ENCODE measurements at regions not wholly inside any gene's neighbourhood (a gene's known extent, or its start where the extent isn't known, plus 50 kb on each side); places are given as distances from the start of the nearest gene placed in this dataset.
"Not testable (repeated sequence)": the region's sequence is repeated elsewhere in the genome, so short reads cannot be mapped to it uniquely, and the experiment has no call there.

- no peak for DNase-seq
Measured at GRCh38 chr2:66242099-66242789, 192.7 kb upstream of the MEIS1 start.

GRCh38 chr2:66240286-66240685 lies 194.6 kb upstream of the MEIS1 start:
- no peak for DNase-seq

GRCh38 chr2:66239655-66240054 lies 195.3 kb upstream of the MEIS1 start:
- no peak for DNase-seq

GRCh38 chr2:66237803-66238379 lies 197.0 kb upstream of the MEIS1 start:
- no peak for DNase-seq

GRCh38 chr2:66236816-66237802 lies 197.8 kb upstream of the MEIS1 start:
- no peak for DNase-seq

- no peak for DNase-seq
Measured at GRCh38 chr2:66236067-66236685, 198.7 kb upstream of the MEIS1 start.

GRCh38 chr2:66235428-66235827 lies 199.5 kb upstream of the MEIS1 start:
- DNase-seq = no peak

- DNase-seq = no peak
Measured at GRCh38 chr2:66233981-66234380, 200.9 kb upstream of the MEIS1 start.

- DNase-seq = no peak
Measured at GRCh38 chr2:66228128-66228547, 206.8 kb upstream of the MEIS1 start.

- DNase-seq = no peak
Measured at GRCh38 chr2:66217039-66217585, 217.8 kb upstream of the MEIS1 start.

- no peak for DNase-seq
Measured at GRCh38 chr2:66212749-66213148, 222.2 kb upstream of the MEIS1 start.

GRCh38 chr2:66202586-66202985 lies 232.3 kb upstream of the MEIS1 start:
- DNase-seq = no peak

GRCh38 chr2:66201242-66201641 lies 233.7 kb upstream of the MEIS1 start:
- DNase-seq = no peak

GRCh38 chr2:66198873-66199272 lies 236.1 kb upstream of the MEIS1 start:
- DNase-seq = no peak

- no peak for DNase-seq
Measured at GRCh38 chr2:66192888-66193287, 242.0 kb upstream of the MEIS1 start.

- DNase-seq = no peak
Measured at GRCh38 chr2:66191311-66191710, 243.6 kb upstream of the MEIS1 start.

- DNase-seq = no peak
Measured at GRCh38 chr2:66189553-66189952, 245.4 kb upstream of the MEIS1 start.

GRCh38 chr2:66186537-66186936 lies 248.4 kb upstream of the MEIS1 start:
- no peak for DNase-seq

GRCh38 chr2:66185497-66186054 lies 249.3 kb upstream of the MEIS1 start:
- DNase-seq = no peak

GRCh38 chr2:66177128-66177796 lies 257.7 kb upstream of the MEIS1 start:
- DNase-seq = not testable (repeated sequence)

- no peak for DNase-seq
Measured at GRCh38 chr2:66174491-66174890, 260.4 kb upstream of the MEIS1 start.

- DNase-seq = no peak
Measured at GRCh38 chr2:66173645-66174044, 261.3 kb upstream of the MEIS1 start.
